Lung (tissue), 11 donors: ENCODE measurements at regions not wholly inside any gene's neighbourhood (a gene's known extent, or its start where the extent isn't known, plus 50 kb on each side); places are given as distances from the start of the nearest gene placed in this dataset.

Source experiments
- ATAC-seq: fragments of 200-7000 bp; cut with Tn5 transposase; one replicate; pipeline ENCODE4 v1.9.1; 2020; ENCODE audit warnings: moderate number of reproducible peaks; ENCODE audit not compliant: insufficient read depth, low FRiP score
- DNase-seq, 3 donors: peaks; one replicate each; pipeline ENCODE4 v3.0.0-alpha.2; 2013 to 2017
- H3K27ac ChIP-seq, 2 donors: one replicate each; pipeline ENCODE4 v1.5.1; 2013; ENCODE audit warnings: mild to moderate bottlenecking in 2 of 2, moderate library complexity in 2 of 2, control low read depth in 1 of 2, inconsistent platforms in 1 of 2, low read depth in 1 of 2, low read length in 1 of 2
- H3K27me3 ChIP-seq, 3 donors: one replicate each; pipeline ENCODE4 v1.5.1; 2013; ENCODE audit warnings: low read length in 2 of 3; ENCODE audit not compliant: control insufficient read depth in 3 of 3, insufficient read depth in 3 of 3
- H3K36me3 ChIP-seq, 4 donors: one replicate each; pipeline ENCODE4 v1.5.1; 2013; ENCODE audit warnings: low read length in 4 of 4, mild to moderate bottlenecking in 1 of 4, moderate library complexity in 1 of 4; ENCODE audit not compliant: control insufficient read depth in 4 of 4, insufficient read depth in 4 of 4
- H3K4me1 ChIP-seq, 5 donors: one replicate each; pipeline ENCODE4 v1.5.1; 2013; ENCODE audit warnings: low read length in 5 of 5, mild to moderate bottlenecking in 2 of 5, moderate library complexity in 1 of 5; ENCODE audit not compliant: control insufficient read depth in 5 of 5, insufficient read depth in 5 of 5
- H3K4me3 ChIP-seq: one replicate; pipeline ENCODE4 v1.5.1; 2013; ENCODE audit warnings: mild to moderate bottlenecking, control low read depth, moderate library complexity
- H3K9ac ChIP-seq, 2 donors: one replicate each; pipeline ENCODE4 v1.5.1; 2013; ENCODE audit warnings: low read length in 2 of 2, control low read depth in 1 of 2; ENCODE audit not compliant: insufficient read depth in 1 of 2
- H3K9me3 ChIP-seq, 4 donors: one replicate each; pipeline ENCODE4 v1.5.1; 2013; ENCODE audit warnings: low read length in 3 of 4, mild to moderate bottlenecking in 1 of 4, moderate library complexity in 1 of 4; ENCODE audit not compliant: control insufficient read depth in 4 of 4, insufficient read depth in 3 of 4
- CTCF ChIP-seq: IDR thresholded peaks from 2 replicates; pipeline ENCODE4 v1.5.1; 2012; ENCODE audit warnings: mild to moderate bottlenecking; ENCODE audit errors: control extremely low read depth, extremely low read depth
- WGBS, 2 donors: extraction: QIAGEN DNeasy Blood & Tissue Kit; methylation state at CpG; one replicate each; pipeline ENCODE4 v1.1.7; 2013; 5-methylcytosine and 5-hydroxymethylcytosine counted together
- donor health status: control.
- donor health status: control.
- donor health status: Bipolar disorder and iron deficiency.
- donor health status: healthy.
- donor health status: DM: yes; HTN: yes; CAD: no.

- DNase-seq (peak in 2 of 3 donors; percentile 40 to 45), ATAC-seq (no peak)
- peaks cover 0 to 3% (median 0%) of the 10 kb centered on the region in 5 donors for H3K4me1 ChIP-seq
- no peak overlapping the region for H3K27ac ChIP-seq
- 62 to 73% methylated on average over 4 of the region's 4 CpGs for WGBS, 2 donors
- H3K4me3 ChIP-seq, result no peak overlapping the region
- no peak for TF ChIP-seq CTCF
- H3K9me3 ChIP-seq, result no peaks in the 10 kb centered on the region
- no peak overlapping the region for H3K9ac ChIP-seq
- no peaks in the 10 kb centered on the region for H3K36me3 ChIP-seq
- no peaks in the 10 kb centered on the region for H3K27me3 ChIP-seq
Measured at GRCh38 chr2:19580830-19581229, 222.4 kb upstream of the OSR1 start.

GRCh38 chr2:19580264-19580663 is 221.8 kb upstream of the OSR1 start:
- no peak overlapping the region for H3K4me3 ChIP-seq
- no peaks in the 10 kb centered on the region for H3K36me3 ChIP-seq
- DNase-seq (peak in 1 of 3 donors; percentile 45), ATAC-seq (no peak)
- no peaks in the 10 kb centered on the region for H3K27me3 ChIP-seq
- H3K9me3 ChIP-seq, result no peaks in the 10 kb centered on the region
- no peak overlapping the region for H3K9ac ChIP-seq
- peaks cover 0 to 3% (median under 1%) of the 10 kb centered on the region in 5 donors for H3K4me1 ChIP-seq
- H3K27ac ChIP-seq, result no peak overlapping the region
- WGBS, 2 donors, result 15 to 16% methylated on average over 1 of the region's 1 CpG
- TF ChIP-seq CTCF, result no peak

GRCh38 chr2:19579461-19579860 is 221.0 kb upstream of the OSR1 start:
- 66 to 78% methylated on average over 3 of the region's 3 CpGs for WGBS, 2 donors
- H3K9me3 ChIP-seq, result no peaks in the 10 kb centered on the region
- no peak for ATAC-seq
- no peak overlapping the region for H3K4me3 ChIP-seq
- H3K27me3 ChIP-seq, result no peaks in the 10 kb centered on the region
- TF ChIP-seq CTCF, result no peak
- H3K36me3 ChIP-seq, result no peaks in the 10 kb centered on the region
- no peak overlapping the region for H3K27ac ChIP-seq
- no peak for DNase-seq
- no peak overlapping the region for H3K9ac ChIP-seq
- peaks cover 3 to 9% (median 5%) of the 10 kb centered on the region in 5 donors for H3K4me1 ChIP-seq

- Histone ChIP-seq H3K9ac (no peak overlapping the region), H3K36me3 (no peaks in the 10 kb centered on the region), H3K4me3 (no peak overlapping the region), H3K27ac (no peak overlapping the region), H3K9me3 (no peaks in the 10 kb centered on the region), H3K4me1 (peaks cover 3 to 20% (median 8%) of the 10 kb centered on the region in 5 donors), H3K27me3 (no peaks in the 10 kb centered on the region)
- 74 to 79% methylated on average over 3 of the region's 3 CpGs for WGBS, 2 donors
- no peak for TF ChIP-seq CTCF
- ATAC-seq, result no peak
- no peak for DNase-seq
Measured at GRCh38 chr2:19577723-19578122, 219.3 kb upstream of the OSR1 start.
